Endodermal cell (in vitro differentiated cells): ENCODE measurements at regions not wholly inside any gene's neighbourhood (a gene's known extent, or its start where the extent isn't known, plus 50 kb on each side); places are given as distances from the start of the nearest gene placed in this dataset.

Experiments used
- DNase-seq: peaks from one replicate; pipeline ENCODE4 v3.0.0-alpha.2; 2017
- H3K27ac ChIP-seq: 2 replicates; pipeline ENCODE4 v1.5.1; 2013; ENCODE audit warnings: mild to moderate bottlenecking, low read depth, low read length, moderate library complexity
- H3K27me3 ChIP-seq: 2 replicates; pipeline ENCODE4 v1.6.1; 2013; ENCODE audit warnings: mild to moderate bottlenecking, low read length, moderate library complexity; ENCODE audit not compliant: insufficient read depth, control insufficient read depth, poor library complexity, severe bottlenecking
- H3K36me3 ChIP-seq: 2 replicates; pipeline ENCODE4 v1.7.0; 2013; ENCODE audit warnings: mild to moderate bottlenecking, low read length, moderate library complexity; ENCODE audit not compliant: control insufficient read depth, insufficient read depth
- H3K4me1 ChIP-seq: one replicate; pipeline ENCODE4 v1.7.0; 2013; ENCODE audit warnings: low read length; ENCODE audit not compliant: control insufficient read depth, insufficient read depth
- H3K4me3 ChIP-seq: 2 replicates; pipeline ENCODE4 v1.5.1; 2013; ENCODE audit warnings: mild to moderate bottlenecking, low read length, moderate library complexity
- H3K9ac ChIP-seq: 2 replicates; pipeline ENCODE4 v1.6.1; 2013; ENCODE audit warnings: mild to moderate bottlenecking, low read length, moderate library complexity; ENCODE audit not compliant: poor library complexity, severe bottlenecking; ENCODE audit errors: extremely low read depth
- H3K9me3 ChIP-seq: 2 replicates; pipeline ENCODE4 v1.6.1; 2013; ENCODE audit warnings: mild to moderate bottlenecking, low read length, moderate library complexity; ENCODE audit not compliant: control insufficient read depth
- H3K27ac Mint-ChIP-seq: 2 replicates; pipeline ENCODE4 v1.8.0; 2020; ENCODE audit warnings: mixed read lengths
- H3K27me3 Mint-ChIP-seq: 2 replicates; pipeline ENCODE4 v1.8.0; 2021; ENCODE audit warnings: mild to moderate bottlenecking, mixed read lengths; ENCODE audit not compliant: insufficient read depth
- H3K36me3 Mint-ChIP-seq: 2 replicates; pipeline ENCODE4 v1.8.0; 2020; ENCODE audit warnings: low read depth, mixed read lengths
- H3K4me1 Mint-ChIP-seq: 2 replicates; pipeline ENCODE4 v1.8.0; 2020; ENCODE audit warnings: mixed read lengths
- H3K4me3 Mint-ChIP-seq: 2 replicates; pipeline ENCODE4 v1.8.0; 2020; ENCODE audit warnings: mild to moderate bottlenecking, moderate library complexity, mixed read lengths
- H3K9me3 Mint-ChIP-seq: 2 replicates; pipeline ENCODE4 v1.8.0; 2020; ENCODE audit warnings: mild to moderate bottlenecking, mixed read lengths
- WGBS, 2 experiments: methylation state at CpG; one replicate each; pipeline versions ENCODE4 v1.1.5 to v1.1.7; 2013; ENCODE audit warnings: missing lambda C conversion rate in 2 of 2, mixed read lengths in 1 of 2; ENCODE audit not compliant: insufficient coverage in 1 of 2, insufficient read length in 1 of 2; 5-methylcytosine and 5-hydroxymethylcytosine counted together
- TF ChIP-seq, protein P1 (sequence below): fragments of 200-600 bp; sonication (generic); conservative IDR thresholded peaks from 2 replicates; pipeline ENCODE4 v1.5.0; 2021; ENCODE audit warnings: antibody characterized with exemption, mild to moderate bottlenecking

- Mint-ChIP-seq H3K27me3 (peaks cover 7% of the 10 kb centered on the region), H3K27ac (no peak overlapping the region), H3K4me1 (peaks cover 4% of the 10 kb centered on the region), H3K9me3 (no peaks in the 10 kb centered on the region), H3K4me3 (no peak overlapping the region), H3K36me3 (no peaks in the 10 kb centered on the region)
- Histone ChIP-seq H3K4me3 (no peak overlapping the region), H3K9ac (no peak overlapping the region), H3K27me3 (no peaks in the 10 kb centered on the region), H3K4me1 (no peaks in the 10 kb centered on the region), H3K27ac (no peak overlapping the region), H3K9me3 (no peaks in the 10 kb centered on the region), H3K36me3 (no peaks in the 10 kb centered on the region)
- no peak for DNase-seq
- 92 to 94% methylated on average over 2 of the region's 2 CpGs for WGBS, 2 experiments
- TF ChIP-seq, protein P1, sequence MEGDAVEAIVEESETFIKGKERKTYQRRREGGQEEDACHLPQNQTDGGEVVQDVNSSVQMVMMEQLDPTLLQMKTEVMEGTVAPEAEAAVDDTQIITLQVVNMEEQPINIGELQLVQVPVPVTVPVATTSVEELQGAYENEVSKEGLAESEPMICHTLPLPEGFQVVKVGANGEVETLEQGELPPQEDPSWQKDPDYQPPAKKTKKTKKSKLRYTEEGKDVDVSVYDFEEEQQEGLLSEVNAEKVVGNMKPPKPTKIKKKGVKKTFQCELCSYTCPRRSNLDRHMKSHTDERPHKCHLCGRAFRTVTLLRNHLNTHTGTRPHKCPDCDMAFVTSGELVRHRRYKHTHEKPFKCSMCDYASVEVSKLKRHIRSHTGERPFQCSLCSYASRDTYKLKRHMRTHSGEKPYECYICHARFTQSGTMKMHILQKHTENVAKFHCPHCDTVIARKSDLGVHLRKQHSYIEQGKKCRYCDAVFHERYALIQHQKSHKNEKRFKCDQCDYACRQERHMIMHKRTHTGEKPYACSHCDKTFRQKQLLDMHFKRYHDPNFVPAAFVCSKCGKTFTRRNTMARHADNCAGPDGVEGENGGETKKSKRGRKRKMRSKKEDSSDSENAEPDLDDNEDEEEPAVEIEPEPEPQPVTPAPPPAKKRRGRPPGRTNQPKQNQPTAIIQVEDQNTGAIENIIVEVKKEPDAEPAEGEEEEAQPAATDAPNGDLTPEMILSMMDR: no peak
Measured at GRCh38 chr18:59968583-59968982, 68.8 kb downstream of the PMAIP1 start.

GRCh38 chr18:59967878-59968277, 68.1 kb downstream of the PMAIP1 start:
- no peak overlapping the region for H3K27ac ChIP-seq
- H3K4me1 ChIP-seq: no peaks in the 10 kb centered on the region
- DNase-seq: no peak
- Mint-ChIP-seq H3K9me3 (no peaks in the 10 kb centered on the region), H3K27me3 (peaks cover 7% of the 10 kb centered on the region), H3K4me3 (no peak overlapping the region), H3K4me1 (peaks cover 9% of the 10 kb centered on the region), H3K27ac (no peak overlapping the region), H3K36me3 (no peaks in the 10 kb centered on the region)
- TF ChIP-seq, protein P1: no peak
- no peaks in the 10 kb centered on the region for H3K27me3 ChIP-seq
- no peak overlapping the region for H3K4me3 ChIP-seq
- H3K9me3 ChIP-seq: no peaks in the 10 kb centered on the region
- WGBS, 2 experiments: 90% methylated on average over 2 of the region's 2 CpGs
- no peaks in the 10 kb centered on the region for H3K36me3 ChIP-seq
- no peak overlapping the region for H3K9ac ChIP-seq

- Histone ChIP-seq H3K9me3 (no peaks in the 10 kb centered on the region), H3K27ac (no peak overlapping the region), H3K4me1 (no peaks in the 10 kb centered on the region), H3K4me3 (no peak overlapping the region), H3K27me3 (no peaks in the 10 kb centered on the region), H3K9ac (no peak overlapping the region), H3K36me3 (no peaks in the 10 kb centered on the region)
- Mint-ChIP-seq H3K4me1 (peaks cover 11% of the 10 kb centered on the region), H3K9me3 (no peaks in the 10 kb centered on the region), H3K27ac (no peak overlapping the region), H3K4me3 (no peak overlapping the region), H3K36me3 (no peaks in the 10 kb centered on the region), H3K27me3 (peaks cover 7% of the 10 kb centered on the region)
- TF ChIP-seq, protein P1: no peak
- WGBS, 2 experiments: 64 to 89% methylated on average over 2 of the region's 2 CpGs
- DNase-seq: no peak
Measured at GRCh38 chr18:59966913-59967312, 67.1 kb downstream of the PMAIP1 start.
